GM10266 (cell line): ENCODE measurements at regions not wholly inside any gene's neighbourhood (a gene's known extent, or its start where the extent isn't known, plus 50 kb on each side); places are given as distances from the start of the nearest gene placed in this dataset.

Experiments
- DNase-seq: peaks from one replicate; pipeline ENCODE4 v3.0.0; 2012; ENCODE audit errors: extremely low spot score
- TF ChIP-seq, protein P1 (sequence below): IDR thresholded peaks from 2 replicates; pipeline ENCODE4 v1.5.1; 2012; ENCODE audit warnings: mild to moderate bottlenecking, low read depth; ENCODE audit not compliant: control insufficient read depth, insufficient read depth; ENCODE audit errors: missing control alignments

DNA sequence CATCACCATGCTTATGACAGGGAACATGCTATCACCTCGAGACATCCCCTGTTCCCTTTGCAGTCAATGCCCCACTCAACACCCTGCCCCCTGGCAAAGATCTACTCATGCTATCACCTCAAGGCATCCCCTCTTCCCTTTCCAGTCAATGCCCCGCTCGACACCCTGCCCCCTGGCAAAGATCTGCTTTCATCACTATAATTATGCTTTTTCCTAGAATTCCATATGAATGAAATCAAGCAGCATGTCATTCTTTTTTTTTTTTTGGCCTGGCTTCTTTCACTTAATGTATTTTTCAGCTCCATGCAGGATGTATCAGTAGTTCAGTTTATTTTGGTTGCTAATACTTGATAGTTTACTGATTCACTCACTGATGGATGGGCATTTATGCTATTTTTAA is 554.9 kb downstream of the CDH26 start:
- DNase-seq: no peak
- TF ChIP-seq, protein P1, sequence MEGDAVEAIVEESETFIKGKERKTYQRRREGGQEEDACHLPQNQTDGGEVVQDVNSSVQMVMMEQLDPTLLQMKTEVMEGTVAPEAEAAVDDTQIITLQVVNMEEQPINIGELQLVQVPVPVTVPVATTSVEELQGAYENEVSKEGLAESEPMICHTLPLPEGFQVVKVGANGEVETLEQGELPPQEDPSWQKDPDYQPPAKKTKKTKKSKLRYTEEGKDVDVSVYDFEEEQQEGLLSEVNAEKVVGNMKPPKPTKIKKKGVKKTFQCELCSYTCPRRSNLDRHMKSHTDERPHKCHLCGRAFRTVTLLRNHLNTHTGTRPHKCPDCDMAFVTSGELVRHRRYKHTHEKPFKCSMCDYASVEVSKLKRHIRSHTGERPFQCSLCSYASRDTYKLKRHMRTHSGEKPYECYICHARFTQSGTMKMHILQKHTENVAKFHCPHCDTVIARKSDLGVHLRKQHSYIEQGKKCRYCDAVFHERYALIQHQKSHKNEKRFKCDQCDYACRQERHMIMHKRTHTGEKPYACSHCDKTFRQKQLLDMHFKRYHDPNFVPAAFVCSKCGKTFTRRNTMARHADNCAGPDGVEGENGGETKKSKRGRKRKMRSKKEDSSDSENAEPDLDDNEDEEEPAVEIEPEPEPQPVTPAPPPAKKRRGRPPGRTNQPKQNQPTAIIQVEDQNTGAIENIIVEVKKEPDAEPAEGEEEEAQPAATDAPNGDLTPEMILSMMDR: no peak

DNA sequence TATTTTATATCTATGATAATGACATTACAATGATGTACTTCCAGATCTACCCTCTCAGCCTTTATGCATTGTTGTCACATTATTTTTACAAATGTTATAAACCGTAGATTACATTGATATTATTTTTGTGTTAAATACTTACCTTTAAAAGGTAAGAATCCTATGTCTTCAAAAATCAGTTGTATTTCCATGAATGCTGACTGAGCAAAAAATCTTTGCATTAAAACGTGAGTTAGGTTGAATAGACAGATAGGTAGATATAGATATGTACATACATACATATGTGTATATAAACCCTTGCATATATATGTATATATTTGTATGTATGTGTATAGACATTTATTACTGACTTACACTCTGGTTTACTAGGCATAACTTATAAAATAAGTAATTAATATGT is 558.2 kb downstream of the CDH26 start:
- TF ChIP-seq, protein P1: no peak
- DNase-seq: no peak

DNA sequence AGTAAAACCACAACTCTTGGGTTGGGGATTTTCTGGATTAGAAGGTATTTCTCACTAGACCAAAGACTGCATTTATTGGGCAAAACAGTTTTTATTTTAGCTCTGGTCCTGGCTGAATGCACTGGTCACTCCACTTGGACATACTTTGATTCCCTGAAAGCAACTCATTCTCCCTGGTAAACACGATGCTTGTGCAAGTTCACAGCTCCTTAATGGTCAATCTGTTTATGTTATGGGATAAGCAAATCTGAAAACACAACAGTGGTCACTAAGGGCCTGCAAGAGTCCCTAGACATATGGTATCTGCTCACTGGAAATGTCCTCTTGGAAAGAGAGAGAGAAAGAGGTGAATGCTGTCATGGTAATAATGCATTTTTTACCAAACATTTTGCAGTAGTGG is 559.8 kb downstream of the CDH26 start:
- DNase-seq: no peak
- TF ChIP-seq, protein P1: no peak

DNA sequence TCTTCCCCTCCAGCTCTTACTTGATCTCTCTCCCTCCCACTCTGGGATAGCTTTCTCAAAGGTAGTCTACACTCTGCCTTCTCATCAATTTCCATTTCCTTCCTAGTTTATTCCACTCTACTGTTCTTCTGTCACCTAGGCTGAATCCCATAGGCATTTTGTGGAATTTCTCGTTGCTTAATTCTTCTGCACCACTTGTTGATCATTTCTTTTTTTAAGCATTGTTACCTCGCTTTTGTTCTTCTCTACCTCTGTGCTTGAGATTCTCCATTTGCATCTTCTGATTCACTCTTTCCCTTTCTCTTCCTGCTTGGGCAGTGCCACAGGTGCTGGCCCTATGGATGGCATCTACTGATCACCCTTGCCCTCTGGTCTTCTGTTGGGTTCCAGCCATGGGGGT is 567.2 kb downstream of the CDH26 start:
- TF ChIP-seq, protein P1: no peak
- DNase-seq: no peak

DNA sequence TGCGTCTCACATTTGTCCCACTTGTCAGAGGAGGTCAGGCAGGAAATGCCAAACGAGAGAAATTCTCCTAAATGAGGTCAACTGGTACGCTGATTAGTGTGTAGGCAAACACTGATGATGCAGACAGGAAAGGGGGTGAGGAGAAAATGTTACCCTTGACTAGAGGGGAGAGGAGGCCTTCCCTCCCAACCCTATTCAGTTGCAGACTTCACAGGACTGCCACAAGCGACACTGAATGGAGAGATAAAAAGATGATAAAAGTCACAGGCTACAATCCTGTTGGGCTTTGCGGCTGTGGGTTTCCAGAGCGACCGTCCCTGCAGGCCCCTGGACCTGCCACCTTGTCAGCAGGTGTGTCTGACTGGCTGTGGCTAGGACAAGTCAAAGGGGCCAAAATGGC is 569.4 kb downstream of the CDH26 start:
- DNase-seq: no peak
- TF ChIP-seq, protein P1: no peak

DNA sequence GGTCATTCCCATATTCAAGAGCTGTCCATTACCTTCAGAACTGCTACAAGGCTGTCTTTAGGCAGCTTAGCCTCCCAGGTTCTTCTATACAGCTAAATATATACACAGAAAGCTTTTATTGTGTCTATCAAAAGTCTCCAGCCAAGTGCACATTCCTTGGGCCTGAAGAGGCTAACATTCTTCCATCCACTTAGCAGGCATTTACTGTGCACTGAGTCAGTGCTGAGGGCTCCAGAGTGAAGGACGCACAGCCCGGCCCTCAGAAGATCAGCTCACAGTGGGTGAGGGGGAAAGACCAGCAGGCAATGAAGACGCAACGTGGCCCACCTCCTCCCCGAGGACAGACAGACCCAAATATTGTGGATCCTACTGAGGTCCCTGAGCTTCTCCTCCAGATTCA is 569.9 kb downstream of the CDH26 start:
- TF ChIP-seq, protein P1: no peak

DNA sequence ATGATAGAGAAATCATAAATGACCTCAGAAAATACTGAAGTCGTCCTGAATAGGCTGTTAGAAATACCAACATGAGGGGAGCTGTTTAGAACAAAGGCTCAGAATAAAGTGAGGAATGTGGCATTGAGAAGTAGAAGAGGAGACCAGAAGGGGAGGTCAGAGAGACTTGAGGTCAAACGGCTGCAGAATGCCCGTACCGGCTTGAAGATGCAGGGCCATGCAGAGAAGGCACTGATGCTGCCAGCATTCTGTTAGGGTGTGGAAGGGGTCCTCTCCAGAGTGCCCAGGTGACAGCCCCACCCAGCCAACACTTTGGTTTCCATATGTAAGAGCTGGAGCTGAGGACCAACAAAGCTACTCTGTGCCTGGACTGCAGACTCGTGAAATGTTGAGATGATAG is 570.9 kb downstream of the CDH26 start:
- DNase-seq: no peak
- TF ChIP-seq, protein P1: no peak

More for the DNA sequence above, 569.9 kb downstream of the CDH26 start:
- DNase-seq: no peak
